Fibroblast of the aortic adventitia (primary cell): ENCODE measurements at regions not wholly inside any gene's neighbourhood (a gene's known extent, or its start where the extent isn't known, plus 50 kb on each side); places are given as distances from the start of the nearest gene placed in this dataset.

Source experiments
- DNase-seq: peaks from one replicate; pipeline ENCODE4 v3.0.0-alpha.2; 2010; ENCODE audit warnings: low read depth
- H3K4me3 ChIP-seq: 2 replicates; pipeline ENCODE4 v1.5.1; 2011; ENCODE audit warnings: low read depth, mild to moderate bottlenecking, control low read depth, low read length, moderate library complexity
- CTCF ChIP-seq: IDR thresholded peaks from 2 replicates; pipeline ENCODE4 v1.5.1; 2011; ENCODE audit warnings: mild to moderate bottlenecking, low read length, control low read depth, inconsistent platforms; ENCODE audit not compliant: insufficient read depth

- peak; percentile 97 for DNase-seq
- TF ChIP-seq CTCF, result no peak
- H3K4me3 ChIP-seq, result no peak overlapping the region
Observed at GRCh38 chrX:132270699-132271098, 51.5 kb upstream of the RAP2C start.

DNA sequence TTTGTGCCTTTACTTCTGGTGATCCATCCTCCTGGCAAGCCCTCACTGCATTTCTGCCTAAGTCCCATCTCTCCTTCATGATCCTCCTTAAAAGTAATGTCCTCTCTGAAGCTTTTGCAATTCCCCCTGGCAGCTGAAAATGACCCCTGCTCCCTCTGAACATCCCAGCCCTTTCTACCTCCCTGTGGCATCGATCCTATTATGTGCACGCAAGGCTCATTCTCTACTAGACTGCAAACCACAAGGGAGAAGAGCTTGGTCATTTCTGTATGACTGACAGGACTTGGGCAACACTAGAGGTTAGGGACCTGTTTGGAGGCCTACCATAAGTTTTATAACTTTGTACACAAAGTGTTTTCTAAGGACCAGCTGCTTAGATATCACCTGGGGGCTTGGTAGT lies 50.8 kb upstream of the RAP2C start:
- no peak overlapping the region for H3K4me3 ChIP-seq
- DNase-seq, result no peak
- no peak for TF ChIP-seq CTCF
